AG04450 (cell line): ENCODE measurements at regions not wholly inside any gene's neighbourhood (a gene's known extent, or its start where the extent isn't known, plus 50 kb on each side); places are given as distances from the start of the nearest gene placed in this dataset.

Experiments used
- CTCF ChIA-PET: fragments of 300-600, 350-600 bp; formaldehyde crosslinking; extraction: SDS; loops from one replicate; lab custom pipeline; 2022; ENCODE audit warnings: antibody characterized with exemption, inconsistent platforms; lab: Charles Lee
- POLR2A ChIA-PET: fragments of 350-600 bp; formaldehyde crosslinking; extraction: SDS; loops from one replicate; lab custom pipeline; 2021; ENCODE audit warnings: antibody characterized with exemption, inconsistent platforms; lab: Yijun Ruan, JAX
- DNase-seq: peaks from one replicate; pipeline ENCODE4 v3.0.0-alpha.2; 2011; ENCODE audit warnings: low read depth, low spot score
- H3K27ac ChIP-seq: one replicate; pipeline ENCODE4 v1.5.1; 2012; ENCODE audit warnings: low read depth, low read length, control low read depth
- H3K27me3 ChIP-seq: one replicate; pipeline ENCODE4 v1.6.0; 2012; ENCODE audit warnings: low read length; ENCODE audit not compliant: control insufficient read depth, insufficient read depth
- H3K4me3 ChIP-seq: 2 replicates; pipeline ENCODE4 v1.5.1; 2011; ENCODE audit warnings: mild to moderate bottlenecking, low read depth, low read length, control low read depth
- H3K9me3 ChIP-seq: 2 replicates; pipeline ENCODE4 v1.5.1; 2012; ENCODE audit warnings: low read length; ENCODE audit not compliant: control insufficient read depth, insufficient read depth
- CTCF ChIP-seq: IDR thresholded peaks from 2 replicates; pipeline ENCODE4 v1.5.1; 2011; ENCODE audit warnings: low read depth, low read length, control low read depth, inconsistent platforms

- Histone ChIP-seq H3K27me3 (no peaks in the 10 kb centered on the region), H3K27ac (no peak overlapping the region), H3K4me3 (no peak overlapping the region), H3K9me3 (peaks cover 4% of the 10 kb centered on the region)
- ChIA-PET POLR2A (no interaction called here), CTCF (no interaction called here)
- no peak for TF ChIP-seq CTCF
- DNase-seq = no peak
Measured at GRCh38 chr1:244219149-244219548, 168.1 kb downstream of the ZBTB18 start.

GRCh38 chr1:244219802-244220201 lies 168.7 kb downstream of the ZBTB18 start:
- CTCF ChIA-PET = no interaction called here
- no peak for DNase-seq
- Histone ChIP-seq H3K4me3 (no peak overlapping the region), H3K27ac (no peak overlapping the region), H3K9me3 (peaks cover 7% of the 10 kb centered on the region), H3K27me3 (no peaks in the 10 kb centered on the region)
- TF ChIP-seq CTCF = no peak
- POLR2A ChIA-PET = no interaction called here

DNA sequence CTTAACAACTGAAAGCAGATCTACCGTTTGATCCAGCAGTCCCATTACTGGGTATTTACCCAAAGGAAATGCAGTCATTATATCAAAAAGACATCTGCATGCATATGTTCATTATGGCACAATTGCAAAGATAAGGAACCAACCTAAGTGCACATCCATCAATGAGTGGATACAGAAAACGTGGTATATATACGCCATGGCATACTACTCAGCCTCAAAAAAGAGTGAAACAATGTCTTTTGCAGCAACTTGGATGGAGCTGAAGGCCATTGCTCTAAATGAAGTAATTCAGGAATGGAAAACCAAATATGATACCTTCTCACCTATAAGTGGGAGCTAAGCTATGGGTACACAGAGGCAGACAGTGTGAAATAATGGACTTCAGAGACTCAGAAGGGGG lies 169.3 kb downstream of the ZBTB18 start:
- Histone ChIP-seq H3K27me3 (no peaks in the 10 kb centered on the region), H3K9me3 (peaks cover 4% of the 10 kb centered on the region), H3K4me3 (no peak overlapping the region), H3K27ac (no peak overlapping the region)
- DNase-seq = no peak
- no peak for TF ChIP-seq CTCF
- ChIA-PET CTCF (no interaction called here), POLR2A (no interaction called here)

DNA sequence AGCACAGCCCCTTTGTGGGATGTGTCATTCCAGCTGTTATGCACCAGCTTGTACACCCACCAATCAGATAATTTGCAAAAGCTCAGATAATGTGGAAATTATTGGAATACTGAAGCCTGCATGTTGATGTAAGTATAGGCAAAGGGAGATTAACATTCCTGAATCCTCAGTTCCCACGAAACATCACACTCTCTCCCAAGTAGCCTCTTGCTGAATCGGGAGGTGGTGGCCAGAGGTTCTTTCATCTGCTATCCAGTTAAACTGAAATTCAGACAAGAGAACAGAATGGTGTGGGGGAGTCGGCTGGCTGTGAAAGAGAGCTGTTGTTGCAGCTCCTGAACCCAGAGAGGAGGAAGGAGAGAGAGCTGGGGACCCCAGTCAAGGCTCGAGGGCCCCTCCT lies 170.9 kb downstream of the ZBTB18 start:
- DNase-seq = no peak
- H3K4me3 ChIP-seq = no peak overlapping the region
- CTCF ChIA-PET = interaction anchor here (0.6 kb wide), 1 partner anchor 188 kb away, joined by 3 read pairs; no protein-coding TSS in a partner anchor
- POLR2A ChIA-PET = no interaction called here
- H3K27ac ChIP-seq = no peak overlapping the region
- no peaks in the 10 kb centered on the region for H3K27me3 ChIP-seq
- H3K9me3 ChIP-seq = peaks cover 3% of the 10 kb centered on the region; the same call in 1 of the 2 replicates
- TF ChIP-seq CTCF = no peak

GRCh38 chr1:244224487-244225430 lies 173.7 kb downstream of the ZBTB18 start:
- Histone ChIP-seq H3K27me3 (no peaks in the 10 kb centered on the region), H3K9me3 (peaks cover 3% of the 10 kb centered on the region; the same call in 1 of the 2 replicates), H3K27ac (no peak overlapping the region), H3K4me3 (no peak overlapping the region)
- TF ChIP-seq CTCF = no peak
- DNase-seq = no peak
- CTCF ChIA-PET = no interaction called here
- POLR2A ChIA-PET = interaction anchor here (0.5 to 0.7 kb wide), 2 partner anchors 119 to 177 kb away, joined by 6 read pairs; no protein-coding TSS in a partner anchor
